H9 (cell line): ENCODE measurements at regions not wholly inside any gene's neighbourhood (a gene's known extent, or its start where the extent isn't known, plus 50 kb on each side); places are given as distances from the start of the nearest gene placed in this dataset.

Source experiments
- DNase-seq: peaks from one replicate; pipeline ENCODE4 v3.0.0-alpha.2; 2017
- H2AFZ ChIP-seq: one replicate; pipeline ENCODE4 v1.6.1; 2013; ENCODE audit warnings: mild to moderate bottlenecking, low read length, control low read depth, moderate library complexity
- H2AK5ac ChIP-seq: 2 replicates; pipeline ENCODE4 v1.6.1; 2013; ENCODE audit warnings: low read length, control low read depth, mixed read lengths; ENCODE audit not compliant: insufficient read length
- H2BK120ac ChIP-seq: one replicate; pipeline ENCODE4 v1.6.1; 2013; ENCODE audit warnings: low read depth, mild to moderate bottlenecking, low read length, control low read depth, inconsistent platforms; ENCODE audit not compliant: poor library complexity, severe bottlenecking
- H2BK12ac ChIP-seq: 2 replicates; pipeline ENCODE4 v1.6.1; 2013; ENCODE audit warnings: low read length, control low read depth, mixed read lengths, low read depth; ENCODE audit not compliant: insufficient read length
- H2BK15ac ChIP-seq: 2 replicates; pipeline ENCODE4 v1.6.1; 2013; ENCODE audit warnings: low read depth, low read length, control low read depth
- H2BK20ac ChIP-seq: one replicate; pipeline ENCODE4 v1.6.1; 2013; ENCODE audit warnings: low read depth, mild to moderate bottlenecking, low read length, control low read depth, inconsistent platforms; ENCODE audit not compliant: poor library complexity, severe bottlenecking
- H2BK5ac ChIP-seq: 2 replicates; pipeline ENCODE4 v1.6.1; 2013; ENCODE audit warnings: low read length, control low read depth, mixed read lengths; ENCODE audit not compliant: insufficient read length
- H3K14ac ChIP-seq: 2 replicates; pipeline ENCODE4 v1.6.1; 2013; ENCODE audit warnings: low read length, control low read depth; ENCODE audit not compliant: insufficient read depth
- H3K18ac ChIP-seq: 2 replicates; pipeline ENCODE4 v1.6.1; 2013; ENCODE audit warnings: low read depth, mild to moderate bottlenecking, mixed read lengths, low read length, control low read depth; ENCODE audit not compliant: insufficient read length
- H3K23ac ChIP-seq: 2 replicates; pipeline ENCODE4 v1.6.1; 2013; ENCODE audit warnings: low read length, control low read depth, mixed read lengths, low read depth; ENCODE audit not compliant: insufficient read length
- H3K23me2 ChIP-seq: 2 replicates; pipeline ENCODE4 v1.6.1; 2013; ENCODE audit warnings: low read depth, mild to moderate bottlenecking, mixed read lengths, low read length, control low read depth; ENCODE audit not compliant: insufficient read length, poor library complexity, severe bottlenecking
- H3K27ac ChIP-seq: 2 replicates; pipeline ENCODE4 v1.5.1; 2013; ENCODE audit warnings: low read length, control low read depth, mixed read lengths, low read depth; ENCODE audit not compliant: insufficient read length
- H3K27me3 ChIP-seq: 2 replicates; pipeline ENCODE4 v1.6.1; 2013; ENCODE audit warnings: low read length, control low read depth, inconsistent platforms; ENCODE audit not compliant: insufficient read depth
- H3K4ac ChIP-seq: 2 replicates; pipeline ENCODE4 v1.6.1; 2013; ENCODE audit warnings: low read depth, mild to moderate bottlenecking, control low read depth, inconsistent platforms, low read length, moderate library complexity
- H3K4me1 ChIP-seq: 2 replicates; pipeline ENCODE4 v1.6.1; 2013; ENCODE audit warnings: low read length, control low read depth, inconsistent platforms; ENCODE audit not compliant: insufficient read depth
- H3K4me2 ChIP-seq: 2 replicates; pipeline ENCODE4 v1.6.1; 2013; ENCODE audit warnings: low read length, control low read depth, mixed read lengths; ENCODE audit not compliant: insufficient read length, insufficient read depth
- H3K56ac ChIP-seq: 2 replicates; pipeline ENCODE4 v1.6.1; 2013; ENCODE audit warnings: low read depth, mild to moderate bottlenecking, mixed read lengths, low read length, control low read depth; ENCODE audit not compliant: insufficient read length
- H3K79me1 ChIP-seq: 2 replicates; pipeline ENCODE4 v1.6.1; 2013; ENCODE audit warnings: low read depth, mild to moderate bottlenecking, moderate library complexity, low read length, control low read depth, inconsistent platforms; ENCODE audit not compliant: insufficient read depth, poor library complexity, severe bottlenecking
- H3K79me2 ChIP-seq: 2 replicates; pipeline ENCODE4 v1.6.1; 2013; ENCODE audit warnings: low read length, control low read depth, inconsistent platforms; ENCODE audit not compliant: insufficient read depth
- H3K9ac ChIP-seq: 2 replicates; pipeline ENCODE4 v1.6.1; 2013; ENCODE audit warnings: low read length, control low read depth, mixed read lengths; ENCODE audit not compliant: insufficient read length; ENCODE audit errors: extremely low read depth
- H3K9me3 ChIP-seq: one replicate; pipeline ENCODE4 v1.6.1; 2013; ENCODE audit warnings: low read depth, low read length, inconsistent platforms; ENCODE audit not compliant: control insufficient read depth
- H3T11ph ChIP-seq: one replicate; pipeline ENCODE4 v1.6.1; 2013; ENCODE audit warnings: mild to moderate bottlenecking, low read length, control low read depth, inconsistent platforms
- H4K20me1 ChIP-seq: one replicate; pipeline ENCODE4 v1.6.1; 2013; ENCODE audit not compliant: control insufficient read depth, insufficient read length, insufficient read depth
- H4K5ac ChIP-seq: 2 replicates; pipeline ENCODE4 v1.6.1; 2013; ENCODE audit warnings: low read depth, mild to moderate bottlenecking, mixed read lengths, low read length, control low read depth; ENCODE audit not compliant: insufficient read length
- H4K8ac ChIP-seq: replicated peaks from 2 replicates; pipeline ENCODE4 v1.6.1; 2013; ENCODE audit warnings: low read length, control low read depth, mixed read lengths, low read depth; ENCODE audit not compliant: insufficient read length
- H4K91ac ChIP-seq: 2 replicates; pipeline ENCODE4 v1.6.1; 2013; ENCODE audit warnings: low read depth, mild to moderate bottlenecking, moderate library complexity, mixed read lengths, low read length, control low read depth; ENCODE audit not compliant: insufficient read length
- H3K27ac Mint-ChIP-seq, 3 experiments: 2 replicates in 2 of 3; 3 replicates in 1 of 3; pipeline ENCODE4 v1.8.0; 2020 to 2021; ENCODE audit warnings: mixed read lengths in 3 of 3, mild to moderate bottlenecking in 1 of 3, moderate library complexity in 1 of 3
- H3K27me3 Mint-ChIP-seq: 2 replicates; pipeline ENCODE4 v1.8.0; 2021; ENCODE audit warnings: low read depth, mild to moderate bottlenecking, moderate library complexity, mixed read lengths
- H3K36me3 Mint-ChIP-seq, 3 experiments: 2 replicates in 2 of 3; 3 replicates in 1 of 3; pipeline ENCODE4 v1.8.0; 2020 to 2021; ENCODE audit warnings: low read depth in 3 of 3, mixed read lengths in 3 of 3; ENCODE audit not compliant: insufficient read depth in 1 of 3
- H3K4me1 Mint-ChIP-seq, 2 experiments: 2 replicates each; pipeline ENCODE4 v1.8.0; 2020; ENCODE audit warnings: mixed read lengths in 2 of 2
- H3K4me3 Mint-ChIP-seq, 2 experiments: 2 replicates in 1 of 2; 3 replicates in 1 of 2; pipeline ENCODE4 v1.8.0; 2020 to 2021; ENCODE audit warnings: mild to moderate bottlenecking in 2 of 2, mixed read lengths in 2 of 2, moderate library complexity in 1 of 2
- H3K9me3 Mint-ChIP-seq, 2 experiments: 2 replicates in 1 of 2; 3 replicates in 1 of 2; pipeline ENCODE4 v1.8.0; 2020; ENCODE audit warnings: mild to moderate bottlenecking in 2 of 2, mixed read lengths in 2 of 2, moderate library complexity in 1 of 2
- CTCF ChIP-seq: fragments of 200-600 bp; sonication (generic); conservative IDR thresholded peaks from 3 replicates; pipeline ENCODE4 v1.8.0; 2021; ENCODE audit warnings: antibody characterized with exemption, mild to moderate bottlenecking
- WGBS: extraction: QIAGEN DNeasy Blood & Tissue Kit; methylation state at CpG from one replicate; pipeline ENCODE4 v1.1.7; 2013; ENCODE audit warnings: missing lambda C conversion rate, low lambda C conversion rate, mixed read lengths; ENCODE audit not compliant: insufficient read length; ENCODE audit errors: extremely low coverage; 5-methylcytosine and 5-hydroxymethylcytosine counted together

GRCh38 chr18:45349019-45349418, 266.3 kb upstream of the SLC14A2 start:
- no peak overlapping the region for H2BK5ac ChIP-seq
- H3K56ac ChIP-seq, result no peak overlapping the region
- H3K4ac ChIP-seq, result no peak overlapping the region
- DNase-seq, result no peak
- no peak overlapping the region for H2AFZ ChIP-seq
- H4K20me1 ChIP-seq, result no peaks in the 10 kb centered on the region
- H3K23me2 ChIP-seq, result no peaks in the 10 kb centered on the region
- H3K4me1 Mint-ChIP-seq, result no peaks in the 10 kb centered on the region
- H2BK20ac ChIP-seq, result no peak overlapping the region
- no peak overlapping the region for H3K27ac Mint-ChIP-seq
- no peak overlapping the region for H3K18ac ChIP-seq
- H4K91ac ChIP-seq, result no peak overlapping the region
- no peak for TF ChIP-seq CTCF
- no peaks in the 10 kb centered on the region for H3K27me3 ChIP-seq
- H3K79me2 ChIP-seq, result no peaks in the 10 kb centered on the region
- H3K14ac ChIP-seq, result no peak overlapping the region
- no peaks in the 10 kb centered on the region for H3K4me1 ChIP-seq
- H3K9me3 Mint-ChIP-seq, result no peaks in the 10 kb centered on the region
- H3K27me3 Mint-ChIP-seq, result no peaks in the 10 kb centered on the region
- no peak overlapping the region for H2BK15ac ChIP-seq
- WGBS, result no CpG with 5 or more reads among the region's 4 CpGs
- no peak overlapping the region for H3K9ac ChIP-seq
- H3K9me3 ChIP-seq, result no peaks in the 10 kb centered on the region
- no peak overlapping the region for H3K4me2 ChIP-seq
- H3K79me1 ChIP-seq, result no peaks in the 10 kb centered on the region
- no peak overlapping the region for H4K8ac ChIP-seq
- no peak overlapping the region for H3K23ac ChIP-seq
- H2AK5ac ChIP-seq, result no peak overlapping the region
- H3T11ph ChIP-seq, result no peak overlapping the region
- H2BK120ac ChIP-seq, result no peak overlapping the region
- H4K5ac ChIP-seq, result no peak overlapping the region
- no peak overlapping the region for H2BK12ac ChIP-seq
- H3K4me3 Mint-ChIP-seq, result no peak overlapping the region
- no peaks in the 10 kb centered on the region for H3K36me3 Mint-ChIP-seq
- H3K27ac ChIP-seq, result no peak overlapping the region
